Activated CD4-positive, alpha-beta T cell treated with anti-CD3 and anti-CD28 coated beads, Interleukin-2, amount 50 U/mL, for 1 hour (primary cell): ENCODE measurements at regions not wholly inside any gene's neighbourhood (a gene's known extent, or its start where the extent isn't known, plus 50 kb on each side); places are given as distances from the start of the nearest gene placed in this dataset.

ENCODE experiments used
- DNase-seq: peaks from one replicate; pipeline ENCODE4 v3.0.0-alpha.2; 2020

DNA sequence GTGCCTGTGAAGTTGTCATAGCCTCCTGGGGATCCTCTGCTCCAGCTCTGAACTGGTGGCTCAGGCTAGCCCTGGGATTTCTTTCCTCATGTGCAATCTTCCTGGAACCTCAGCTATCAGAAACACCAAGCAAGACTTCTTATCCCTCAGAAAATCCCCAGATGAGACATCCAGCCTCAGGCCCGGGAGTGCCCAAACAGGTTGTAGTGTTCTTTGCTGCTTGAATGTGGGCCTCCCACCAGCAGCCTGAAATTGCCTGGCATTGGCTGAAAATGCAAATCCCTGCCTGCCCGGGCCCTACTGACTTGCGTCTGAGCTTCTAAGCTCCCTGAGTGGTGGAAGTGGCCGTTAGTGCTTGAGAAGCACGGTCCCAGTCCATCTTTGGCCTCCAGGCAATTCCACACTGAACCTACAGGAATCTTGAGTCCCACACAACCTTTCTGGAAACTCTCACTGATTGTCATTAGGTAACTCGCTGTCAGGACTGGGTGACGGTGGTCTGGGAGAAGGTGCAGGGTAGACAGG lies 146.8 kb downstream of the ZBTB18 start:
- DNase-seq = no peak

DNA sequence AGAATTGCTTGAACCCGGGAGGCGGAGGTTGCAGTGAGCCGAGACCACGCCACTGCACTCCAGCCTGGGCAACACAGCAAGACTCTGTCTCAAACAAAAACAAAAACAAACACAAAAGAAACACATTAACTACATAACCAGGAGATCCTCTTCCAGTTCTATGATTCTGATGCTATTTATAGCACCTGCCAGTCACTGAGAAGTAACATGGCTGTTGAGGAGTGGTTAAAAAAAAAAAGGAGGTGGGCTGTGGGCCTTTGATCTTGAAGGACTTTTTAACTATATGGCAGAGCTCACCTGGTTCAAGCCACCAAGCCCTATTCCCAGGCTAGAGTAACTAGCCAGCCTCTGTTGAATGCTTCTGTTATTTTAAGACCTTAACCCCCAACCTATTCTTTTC lies 148.8 kb downstream of the ZBTB18 start:
- no peak for DNase-seq

DNA sequence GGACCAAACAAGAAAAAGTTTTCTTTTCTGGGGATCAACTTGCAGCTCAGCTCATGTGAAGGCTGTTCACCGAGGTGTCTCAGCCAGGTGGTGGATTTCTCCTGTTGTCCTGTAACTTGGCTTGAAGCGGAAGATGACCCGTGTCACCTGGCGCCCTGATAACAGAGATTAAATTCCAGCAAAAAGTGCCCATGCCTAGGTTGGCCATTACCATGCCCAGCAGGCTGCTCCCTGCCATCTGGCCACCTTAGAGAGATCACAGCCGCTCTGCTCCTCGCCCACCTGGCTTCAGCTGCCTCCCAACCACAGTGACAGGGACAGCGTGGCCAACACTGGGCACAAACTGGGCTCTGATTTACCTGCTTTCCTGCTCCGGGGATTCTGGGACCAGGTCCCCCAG lies 149.5 kb downstream of the ZBTB18 start:
- no peak for DNase-seq

DNA sequence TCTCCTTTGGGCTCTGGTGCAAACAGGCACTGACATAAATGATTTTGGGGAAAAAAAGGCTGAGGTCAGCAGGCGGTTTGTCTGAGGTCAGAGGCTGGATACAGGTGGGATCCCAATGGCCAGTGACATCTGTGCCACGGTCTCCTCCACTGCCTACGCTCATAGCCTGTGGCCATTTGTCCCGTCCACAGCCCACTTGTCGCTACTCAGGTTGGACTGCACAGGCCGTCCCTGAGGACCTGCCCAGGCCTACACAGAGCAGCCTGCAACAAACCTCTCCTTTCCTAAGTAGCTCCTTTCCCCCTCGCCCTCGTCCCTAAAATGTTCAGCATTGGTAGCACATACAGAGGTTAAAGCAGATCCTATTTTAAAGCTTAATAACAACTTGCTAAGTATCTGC lies 150.7 kb downstream of the ZBTB18 start:
- DNase-seq = no peak

DNA sequence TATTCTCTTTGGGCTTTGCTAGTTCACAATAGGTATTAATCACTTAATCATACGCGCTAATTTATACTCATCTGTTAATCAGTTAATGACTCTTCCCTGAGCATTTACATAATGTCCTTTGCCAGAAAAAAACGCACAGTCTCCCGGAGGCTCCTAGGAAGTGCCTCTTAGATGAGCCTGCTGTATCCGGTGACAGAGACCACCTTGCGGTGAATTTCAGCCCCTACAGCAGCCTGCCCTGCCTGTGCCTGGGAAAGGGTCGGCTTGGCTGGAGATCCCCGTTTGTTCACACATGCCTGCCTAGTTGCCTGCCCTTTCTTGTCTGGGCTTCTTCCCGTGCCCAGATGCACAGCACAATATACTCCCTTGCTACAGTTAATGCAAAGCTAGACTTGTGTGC lies 152.9 kb downstream of the ZBTB18 start:
- no peak for DNase-seq

DNA sequence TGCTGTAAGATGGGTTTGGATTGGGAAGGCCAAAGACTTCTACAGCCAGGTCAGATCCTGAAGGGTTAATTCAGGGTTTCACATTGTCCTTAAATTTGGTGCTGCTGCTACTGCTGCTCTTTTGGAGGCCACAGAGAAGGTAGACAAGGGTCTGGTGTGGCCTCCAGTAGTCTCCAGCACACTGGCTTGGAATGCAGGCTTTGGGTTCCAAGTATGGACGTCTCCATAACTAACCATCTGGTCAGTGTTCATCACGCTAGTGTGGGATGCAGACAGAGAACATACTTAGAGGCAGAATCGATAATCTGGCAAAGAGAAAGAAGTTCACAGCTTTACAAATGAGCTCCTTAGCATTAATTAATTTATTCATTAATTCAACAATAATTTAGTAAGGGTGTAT lies 154.1 kb downstream of the ZBTB18 start:
- DNase-seq = no peak

DNA sequence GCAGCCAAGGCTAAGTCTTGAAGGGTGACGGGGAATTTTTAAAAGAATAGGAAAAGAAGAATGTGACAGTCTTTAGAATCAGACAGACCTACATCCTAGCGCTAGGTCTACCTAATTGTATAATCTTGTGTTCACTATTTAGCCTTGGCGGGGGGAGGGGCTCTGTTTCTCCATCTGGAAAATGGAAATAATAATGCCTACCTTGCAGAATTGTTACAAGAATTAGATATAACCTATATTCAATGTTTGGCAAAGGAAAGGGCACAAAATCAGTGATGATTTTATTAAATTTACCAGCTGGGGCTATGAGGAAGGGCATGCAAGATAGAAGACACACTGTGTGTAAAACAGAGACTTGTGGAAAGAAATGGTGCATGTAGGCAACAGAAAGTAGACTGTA lies 154.8 kb downstream of the ZBTB18 start:
- no peak for DNase-seq

DNA sequence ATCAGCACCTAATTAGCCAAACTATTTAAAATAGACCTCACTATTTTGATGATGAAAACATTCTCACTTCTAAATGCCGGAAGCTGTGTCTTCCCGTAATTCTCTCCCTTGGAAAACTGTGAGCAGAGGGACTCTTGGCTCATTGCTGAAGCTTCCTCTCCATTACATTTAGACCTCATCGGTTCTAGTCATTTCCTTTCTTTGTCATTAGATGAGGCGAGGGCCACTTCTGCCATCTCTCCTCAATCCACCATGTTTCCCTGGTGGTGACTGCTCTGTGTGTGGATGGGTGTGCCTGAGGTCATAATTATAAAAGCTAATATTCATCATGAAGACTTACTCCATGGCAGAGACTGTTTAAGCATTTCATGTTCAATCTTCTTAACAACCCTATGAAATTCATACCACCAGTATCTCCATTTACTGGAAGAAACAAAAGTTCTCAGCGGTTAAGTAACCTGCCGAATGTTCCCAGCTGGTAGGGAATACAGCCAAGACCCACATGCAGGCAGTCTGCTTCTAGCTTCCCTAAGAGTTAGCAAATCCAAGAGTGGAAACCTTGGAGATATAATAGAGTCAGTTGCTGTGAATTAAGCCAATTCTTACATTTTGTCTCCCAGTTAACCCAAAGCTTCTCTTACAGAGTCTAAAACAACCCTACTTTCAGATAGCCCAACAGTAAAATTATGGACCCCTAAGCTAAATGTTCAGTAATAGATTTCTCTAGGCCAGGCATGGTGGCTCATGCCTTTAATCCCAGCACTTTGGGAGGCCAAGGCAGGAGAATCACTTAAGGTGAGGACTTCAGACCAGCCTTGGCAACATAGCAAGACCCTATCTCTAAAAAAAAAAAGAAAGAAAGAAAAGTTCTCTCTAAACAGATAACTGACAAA lies 156.2 kb downstream of the ZBTB18 start:
- DNase-seq = no peak

DNA sequence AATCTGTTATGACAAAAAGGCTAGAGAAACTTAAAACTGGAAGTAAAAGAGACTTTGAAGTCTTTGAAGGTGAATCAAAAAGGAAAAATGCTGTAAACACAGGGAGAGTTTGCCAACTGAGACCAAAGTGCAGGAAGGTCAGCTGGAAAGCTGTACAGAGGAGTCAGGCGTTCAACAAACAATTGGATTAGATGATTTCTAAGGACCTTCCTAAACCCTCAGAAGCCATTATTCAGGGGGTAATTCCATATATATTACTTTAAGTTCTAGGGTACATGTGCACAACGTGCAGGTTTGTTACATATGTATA lies 156.8 kb downstream of the ZBTB18 start:
- DNase-seq = no peak

DNA sequence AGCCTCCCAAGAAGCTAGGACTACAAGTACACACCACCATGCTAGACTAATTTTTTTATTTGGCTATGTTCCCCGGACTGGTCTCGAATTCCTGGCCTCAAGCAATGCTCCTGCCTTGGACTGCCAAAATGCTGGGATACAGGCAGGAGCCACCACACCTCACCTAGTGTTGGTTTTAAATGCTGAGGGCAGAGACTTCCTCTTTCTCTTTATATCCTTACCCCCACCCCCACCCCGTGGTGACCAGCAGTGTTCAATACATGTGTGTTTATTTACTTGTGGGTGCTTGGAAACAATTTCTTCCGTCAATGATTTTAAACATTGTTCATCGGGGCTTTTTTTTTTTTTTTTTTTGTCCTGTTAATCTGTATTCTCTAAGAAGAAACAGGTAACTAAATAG lies 158.9 kb downstream of the ZBTB18 start:
- DNase-seq = no peak

DNA sequence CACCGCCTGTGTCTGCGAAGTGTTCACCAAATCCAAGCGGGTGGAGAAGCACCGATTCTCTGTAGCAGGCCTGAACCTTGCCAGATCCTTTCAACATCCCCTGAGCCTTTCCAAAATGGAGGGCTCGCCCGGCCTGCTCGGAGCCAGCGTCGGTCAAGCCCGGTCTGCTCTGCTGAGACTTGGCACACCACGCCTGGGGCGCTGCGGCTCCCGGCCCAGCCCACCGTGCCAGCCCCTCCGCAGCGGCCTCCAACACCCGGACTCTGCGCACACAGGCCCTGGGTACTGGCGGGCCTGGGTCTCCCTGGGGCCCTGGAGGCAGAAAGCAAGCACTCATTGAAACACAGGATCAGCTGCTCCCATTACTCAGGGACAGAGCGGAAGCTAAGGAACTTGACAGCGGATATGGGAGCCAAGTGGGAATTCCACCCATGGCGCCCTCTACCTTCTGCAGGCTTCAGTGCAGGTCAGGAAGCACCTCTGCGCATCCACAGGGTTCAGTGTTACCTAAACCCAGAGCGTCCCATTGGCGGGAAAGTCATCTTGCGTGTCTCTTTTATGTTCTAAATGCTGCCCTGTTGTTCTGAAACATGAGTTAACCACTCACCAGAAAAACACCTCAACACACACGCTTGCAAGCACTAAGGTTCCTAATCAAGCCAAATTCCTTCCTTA lies 159.9 kb downstream of the ZBTB18 start:
- DNase-seq = no peak

DNA sequence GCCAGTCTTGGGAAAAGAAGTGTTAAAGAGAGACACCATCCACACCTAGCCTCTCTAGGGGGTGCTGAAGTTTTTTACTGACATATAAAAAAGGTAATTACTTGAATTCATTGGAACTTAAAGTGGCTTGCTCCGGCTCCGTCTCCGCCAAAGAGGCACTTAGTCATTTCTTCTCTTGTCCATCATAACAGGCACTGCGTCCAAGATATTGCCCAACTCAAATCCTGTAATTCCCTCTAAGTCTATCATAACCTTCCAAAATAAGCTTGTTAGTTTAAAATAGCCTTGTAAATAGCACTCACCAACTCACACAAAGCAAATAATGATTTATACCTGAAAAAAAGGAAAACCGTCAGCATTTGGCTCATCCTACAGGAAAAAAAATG lies 160.5 kb downstream of the ZBTB18 start:
- no peak for DNase-seq

DNA sequence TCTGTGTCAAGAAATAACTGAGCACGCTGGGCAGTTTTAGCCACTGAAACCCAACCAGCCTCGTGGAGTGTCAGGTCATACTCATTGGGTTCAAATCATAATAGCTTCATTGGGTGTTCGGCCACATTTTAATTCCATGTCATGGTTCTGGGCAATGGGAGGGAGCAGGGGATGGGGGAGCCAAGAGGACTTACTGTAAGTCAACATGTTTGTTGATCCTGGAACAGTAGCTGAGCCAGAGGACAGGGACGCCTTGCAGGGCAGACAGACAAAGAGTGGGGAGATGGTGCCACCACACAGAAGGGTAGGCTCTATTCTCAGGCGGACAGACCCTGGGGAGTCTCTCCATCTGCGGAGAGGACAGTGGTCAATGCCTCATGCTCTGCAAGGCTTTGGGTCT lies 161.1 kb downstream of the ZBTB18 start:
- DNase-seq = no peak

DNA sequence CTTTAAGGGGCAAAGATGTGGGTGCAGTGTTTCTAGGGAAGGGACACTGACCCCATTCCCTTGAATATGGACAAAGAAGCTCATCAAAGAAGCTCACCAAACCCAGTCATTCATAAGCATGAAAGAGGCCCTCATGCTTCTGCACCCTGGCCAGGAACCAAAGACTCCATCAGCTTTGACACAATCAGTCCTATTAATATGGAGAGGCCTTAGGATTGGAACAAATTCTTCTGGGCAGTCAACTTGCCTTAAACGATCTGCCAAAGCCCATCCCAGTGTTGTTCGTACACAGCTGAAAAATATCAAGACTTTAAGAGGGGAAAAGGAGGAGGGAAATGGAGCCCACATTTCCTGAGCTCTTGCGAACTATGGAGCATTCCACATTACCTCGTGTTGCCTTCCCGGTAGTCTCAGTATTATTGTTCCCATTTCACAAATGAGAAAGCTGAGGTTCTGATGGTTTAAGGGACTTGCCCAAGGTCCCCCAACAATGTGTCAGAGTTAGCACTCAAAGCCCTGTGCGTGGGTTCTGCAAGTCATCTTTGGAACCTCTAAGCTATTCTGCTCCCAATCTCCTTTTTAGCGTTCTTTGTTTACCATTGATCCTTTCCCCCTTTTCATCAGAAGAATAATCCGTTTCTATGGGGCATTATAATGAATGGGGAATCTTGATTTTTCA lies 161.9 kb downstream of the ZBTB18 start:
- DNase-seq = no peak

DNA sequence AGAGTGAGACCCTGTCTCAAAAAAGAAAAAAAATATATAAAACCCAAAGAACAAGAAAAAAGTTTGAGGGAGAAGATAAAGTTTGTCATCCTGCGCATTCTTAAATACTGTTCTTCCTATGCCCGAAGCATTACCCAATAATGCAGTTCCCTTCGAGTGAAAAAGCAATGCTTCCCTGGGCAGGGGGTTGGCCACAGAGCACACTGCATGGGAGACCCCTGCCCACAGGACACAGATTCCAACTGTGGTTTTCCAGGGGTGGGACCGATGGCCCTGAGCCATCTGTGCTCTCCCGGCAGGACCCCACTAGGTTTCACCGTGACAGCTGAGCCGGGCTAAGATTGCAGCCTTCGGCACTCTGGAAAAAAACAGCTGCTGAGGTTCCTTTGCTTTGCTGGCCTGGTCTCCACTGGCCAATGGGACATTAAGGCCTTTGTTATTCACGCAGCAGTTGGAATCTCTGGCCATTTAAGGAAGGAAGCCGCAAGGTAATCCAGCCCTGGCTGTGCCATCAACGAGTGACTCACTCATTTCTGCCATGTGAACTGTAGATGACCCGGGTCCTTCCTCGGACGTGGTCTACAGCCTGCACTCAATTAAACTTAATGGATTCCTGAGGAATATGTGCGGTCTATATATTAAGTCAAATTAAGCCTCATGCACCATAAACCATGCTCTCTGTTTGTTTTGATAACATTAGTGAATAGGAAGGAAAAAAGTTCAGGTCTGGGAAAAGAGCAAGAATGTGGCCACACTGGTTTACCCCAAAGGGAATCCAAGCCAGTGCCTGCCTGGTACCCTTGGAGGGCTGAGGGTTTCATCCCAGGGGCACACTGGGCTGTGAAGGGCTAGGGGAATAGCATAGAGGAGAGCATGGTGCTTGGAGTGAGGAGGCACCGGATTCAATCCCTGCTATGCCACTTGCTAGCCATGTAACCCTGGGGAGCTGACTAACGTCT lies 163.2 kb downstream of the ZBTB18 start:
- no peak for DNase-seq

DNA sequence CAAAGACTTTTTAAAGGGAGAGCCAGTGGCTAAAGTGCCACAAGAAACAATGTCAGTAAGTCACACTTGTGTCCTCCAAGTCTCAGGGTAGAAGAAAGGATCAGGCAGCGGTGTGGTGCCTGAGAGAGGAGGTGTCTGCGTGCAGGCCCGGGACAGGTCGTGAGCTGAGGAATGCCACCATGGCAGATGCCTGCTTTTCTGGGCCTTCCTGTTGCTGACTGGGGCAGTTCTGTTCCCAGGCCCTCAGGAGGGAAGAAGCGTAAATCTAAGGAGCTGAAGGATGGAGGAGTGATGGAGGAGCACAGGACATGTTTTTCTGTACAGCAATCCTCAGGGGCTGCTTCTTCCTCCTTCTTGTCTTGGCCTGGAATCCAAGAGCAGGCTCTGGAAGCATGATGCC lies 165.8 kb downstream of the ZBTB18 start:
- DNase-seq = no peak

DNA sequence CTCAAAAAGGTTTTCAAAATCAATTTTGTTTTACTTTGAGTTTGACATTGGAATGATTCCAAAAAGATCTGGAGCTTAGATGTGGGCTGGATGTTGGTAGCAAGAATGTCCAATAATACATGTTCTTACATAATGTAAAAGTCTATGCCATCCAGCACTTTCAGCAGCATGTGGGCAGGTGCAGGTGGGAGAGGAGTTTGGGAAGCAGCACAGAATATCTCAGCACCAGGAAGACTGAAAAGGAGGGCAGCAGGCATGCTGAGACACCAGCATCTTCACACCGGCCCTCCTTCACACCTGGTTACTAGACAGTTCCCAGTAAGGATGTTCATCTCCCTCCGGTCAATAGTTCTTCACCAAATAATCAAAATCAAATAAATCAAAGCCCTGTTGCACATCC lies 166.6 kb downstream of the ZBTB18 start:
- DNase-seq = no peak

DNA sequence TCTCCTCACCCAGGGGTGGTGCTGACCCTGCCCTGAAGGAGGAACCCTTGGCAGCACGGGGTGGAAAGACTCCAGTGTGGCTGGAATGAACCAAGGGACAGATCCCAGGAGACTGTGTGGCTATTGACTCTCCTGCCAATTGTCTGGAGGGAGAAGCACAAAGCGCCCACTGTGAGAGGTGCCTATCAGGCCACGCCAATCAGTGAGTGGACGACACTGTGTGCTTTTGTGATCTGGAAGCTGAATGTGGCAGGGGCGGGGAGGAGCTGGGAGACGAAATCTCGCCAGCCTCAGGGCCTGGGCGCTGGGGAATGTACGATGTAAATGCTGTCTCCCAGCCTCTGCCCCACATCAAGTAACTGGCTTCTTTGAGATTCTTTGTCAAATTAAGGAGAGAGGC lies 167.1 kb downstream of the ZBTB18 start:
- DNase-seq = no peak

DNA sequence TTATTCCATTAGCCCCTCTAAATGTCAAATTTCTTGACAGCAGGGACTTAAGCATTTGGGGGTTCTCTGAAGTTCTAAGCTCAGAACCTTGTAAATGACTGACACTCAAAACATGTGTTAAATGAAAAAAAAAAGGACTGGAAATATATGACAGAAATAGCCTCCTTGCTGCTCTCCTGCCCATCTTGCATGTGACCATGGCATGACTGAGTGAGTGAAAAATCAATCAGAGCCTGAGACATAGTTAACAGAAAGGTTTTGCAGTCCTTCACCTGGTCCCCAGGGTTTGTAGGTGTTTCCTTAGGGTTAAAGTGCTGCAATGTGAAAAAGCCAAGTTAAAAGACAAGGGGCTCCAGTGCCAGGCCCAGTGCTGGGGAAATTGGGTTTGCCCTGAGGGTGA lies 168.1 kb downstream of the ZBTB18 start:
- DNase-seq = no peak

DNA sequence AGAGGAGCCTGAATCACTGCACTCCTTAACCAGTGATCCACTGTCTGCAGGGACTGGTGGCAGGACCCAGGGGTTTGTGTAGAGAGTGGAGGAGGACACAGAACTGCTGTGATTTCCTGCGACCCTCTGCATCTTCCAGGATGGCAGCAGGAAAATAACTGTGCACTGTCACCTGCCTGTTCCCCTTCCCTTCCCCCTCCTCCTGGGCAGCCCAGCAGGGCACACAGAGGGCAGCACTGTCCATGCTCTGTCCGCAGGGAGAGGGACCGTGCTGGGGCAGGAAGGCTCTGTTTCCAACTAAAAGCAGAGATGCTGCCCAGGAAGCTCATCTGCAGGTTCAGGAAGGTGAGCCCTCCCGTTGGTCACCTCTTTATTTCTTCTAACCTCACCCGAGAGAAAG lies 168.7 kb downstream of the ZBTB18 start:
- no peak for DNase-seq

DNA sequence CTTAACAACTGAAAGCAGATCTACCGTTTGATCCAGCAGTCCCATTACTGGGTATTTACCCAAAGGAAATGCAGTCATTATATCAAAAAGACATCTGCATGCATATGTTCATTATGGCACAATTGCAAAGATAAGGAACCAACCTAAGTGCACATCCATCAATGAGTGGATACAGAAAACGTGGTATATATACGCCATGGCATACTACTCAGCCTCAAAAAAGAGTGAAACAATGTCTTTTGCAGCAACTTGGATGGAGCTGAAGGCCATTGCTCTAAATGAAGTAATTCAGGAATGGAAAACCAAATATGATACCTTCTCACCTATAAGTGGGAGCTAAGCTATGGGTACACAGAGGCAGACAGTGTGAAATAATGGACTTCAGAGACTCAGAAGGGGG lies 169.3 kb downstream of the ZBTB18 start:
- no peak for DNase-seq

DNA sequence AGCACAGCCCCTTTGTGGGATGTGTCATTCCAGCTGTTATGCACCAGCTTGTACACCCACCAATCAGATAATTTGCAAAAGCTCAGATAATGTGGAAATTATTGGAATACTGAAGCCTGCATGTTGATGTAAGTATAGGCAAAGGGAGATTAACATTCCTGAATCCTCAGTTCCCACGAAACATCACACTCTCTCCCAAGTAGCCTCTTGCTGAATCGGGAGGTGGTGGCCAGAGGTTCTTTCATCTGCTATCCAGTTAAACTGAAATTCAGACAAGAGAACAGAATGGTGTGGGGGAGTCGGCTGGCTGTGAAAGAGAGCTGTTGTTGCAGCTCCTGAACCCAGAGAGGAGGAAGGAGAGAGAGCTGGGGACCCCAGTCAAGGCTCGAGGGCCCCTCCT lies 170.9 kb downstream of the ZBTB18 start:
- DNase-seq = no peak
